Amniotic stem cell (primary cell): ENCODE measurements at regions not wholly inside any gene's neighbourhood (a gene's known extent, or its start where the extent isn't known, plus 50 kb on each side); places are given as distances from the start of the nearest gene placed in this dataset.
"Not testable (repeated sequence)": the region's sequence is repeated elsewhere in the genome, so short reads cannot be mapped to it uniquely, and the experiment has no call there.

Source experiments
- DNase-seq: peaks from one replicate; lab custom pipeline; 2025; lab: John Stamatoyannopoulos, UW

GRCh38 chr13:73842626-73843025 is 291.6 kb downstream of the KLF12 start:
- DNase-seq = no peak

GRCh38 chr13:73842184-73842583 is 292.0 kb downstream of the KLF12 start:
- DNase-seq = no peak

- DNase-seq = no peak
Observed at GRCh38 chr13:73837147-73837546, 297.1 kb downstream of the KLF12 start.

- DNase-seq = no peak
Observed at GRCh38 chr13:73835138-73835721, 299.0 kb downstream of the KLF12 start.

- DNase-seq = no peak
Observed at GRCh38 chr13:73833325-73834070, 300.7 kb downstream of the KLF12 start.

- DNase-seq = no peak
Observed at GRCh38 chr13:73832825-73833224, 301.4 kb downstream of the KLF12 start.

GRCh38 chr13:73832128-73832588 is 302.0 kb downstream of the KLF12 start:
- DNase-seq = no peak

- no peak for DNase-seq
Observed at GRCh38 chr13:73829416-73829815, 304.8 kb downstream of the KLF12 start.

GRCh38 chr13:73828811-73829210 is 305.4 kb downstream of the KLF12 start:
- DNase-seq = no peak

GRCh38 chr13:73827434-73827833 is 306.8 kb downstream of the KLF12 start:
- no peak for DNase-seq

GRCh38 chr13:73825143-73825542 is 309.1 kb downstream of the KLF12 start:
- DNase-seq = no peak

GRCh38 chr13:73822668-73823592 is 311.3 kb downstream of the KLF12 start:
- no peak for DNase-seq

GRCh38 chr13:73820688-73821087 is 313.5 kb downstream of the KLF12 start:
- no peak for DNase-seq

- DNase-seq = no peak
Observed at GRCh38 chr13:73820285-73820684, 313.9 kb downstream of the KLF12 start.

- DNase-seq = no peak
Observed at GRCh38 chr13:73819711-73820110, 314.5 kb downstream of the KLF12 start.

- DNase-seq = no peak
Observed at GRCh38 chr13:73816702-73817101, 317.5 kb downstream of the KLF12 start.

- DNase-seq = no peak
Observed at GRCh38 chr13:73815796-73816195, 318.4 kb downstream of the KLF12 start.

GRCh38 chr13:73810647-73811046 is 323.6 kb downstream of the KLF12 start:
- no peak for DNase-seq

- DNase-seq = no peak
Observed at GRCh38 chr13:73809561-73809960, 324.6 kb downstream of the KLF12 start.

- DNase-seq = no peak
Observed at GRCh38 chr13:73808318-73808717, 325.9 kb downstream of the KLF12 start.

GRCh38 chr13:73805326-73805958 is 328.8 kb downstream of the KLF12 start:
- DNase-seq = not testable (repeated sequence)

- no peak for DNase-seq
Observed at GRCh38 chr13:73803997-73804396, 330.2 kb downstream of the KLF12 start.
